ENCODE measurements at regions not wholly inside any gene's neighbourhood (a gene's known extent, or its start where the extent isn't known, plus 50 kb on each side); places are given as distances from the start of the nearest gene placed in this dataset.

GRCh38 chr2:71784734-71785511 lies 331.6 kb downstream of the DYSF start:
- Histone ChIP-seq H3K4me1 (no peaks in the 10 kb centered on the region), H3K27ac (no peak overlapping the region), H3K27me3 (no peaks in the 10 kb centered on the region), H3K4me3 (no peak overlapping the region), H3K36me3 (no peaks in the 10 kb centered on the region), H3K9me3 (no peaks in the 10 kb centered on the region)
- TF ChIP-seq EP300 (IDR thresholded peaks at IDR 0.05) (no peak), POLR2A (IDR thresholded peaks at IDR 0.05) (no peak)
- TF ChIP-seq, protein P1, sequence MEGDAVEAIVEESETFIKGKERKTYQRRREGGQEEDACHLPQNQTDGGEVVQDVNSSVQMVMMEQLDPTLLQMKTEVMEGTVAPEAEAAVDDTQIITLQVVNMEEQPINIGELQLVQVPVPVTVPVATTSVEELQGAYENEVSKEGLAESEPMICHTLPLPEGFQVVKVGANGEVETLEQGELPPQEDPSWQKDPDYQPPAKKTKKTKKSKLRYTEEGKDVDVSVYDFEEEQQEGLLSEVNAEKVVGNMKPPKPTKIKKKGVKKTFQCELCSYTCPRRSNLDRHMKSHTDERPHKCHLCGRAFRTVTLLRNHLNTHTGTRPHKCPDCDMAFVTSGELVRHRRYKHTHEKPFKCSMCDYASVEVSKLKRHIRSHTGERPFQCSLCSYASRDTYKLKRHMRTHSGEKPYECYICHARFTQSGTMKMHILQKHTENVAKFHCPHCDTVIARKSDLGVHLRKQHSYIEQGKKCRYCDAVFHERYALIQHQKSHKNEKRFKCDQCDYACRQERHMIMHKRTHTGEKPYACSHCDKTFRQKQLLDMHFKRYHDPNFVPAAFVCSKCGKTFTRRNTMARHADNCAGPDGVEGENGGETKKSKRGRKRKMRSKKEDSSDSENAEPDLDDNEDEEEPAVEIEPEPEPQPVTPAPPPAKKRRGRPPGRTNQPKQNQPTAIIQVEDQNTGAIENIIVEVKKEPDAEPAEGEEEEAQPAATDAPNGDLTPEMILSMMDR (IDR thresholded peaks at IDR 0.05): no peak
- DNase-seq (ENCODE audit: low spot score in 2 of 2): no peak
- 83 to 88% methylated on average over 8 of the region's 8 CpGs for WGBS, 2 donors

GRCh38 chr2:71783815-71784214 lies 330.5 kb downstream of the DYSF start:
- H3K4me1 ChIP-seq: no peaks in the 10 kb centered on the region
- TF ChIP-seq, protein P1 (IDR thresholded peaks at IDR 0.05): no peak
- TF ChIP-seq EP300 (IDR thresholded peaks at IDR 0.05) (no peak), POLR2A (IDR thresholded peaks at IDR 0.05) (no peak)
- 84 to 88% methylated on average over 4 of the region's 4 CpGs for WGBS, 2 donors
- no peak overlapping the region for H3K4me3 ChIP-seq
- H3K9me3 ChIP-seq: no peaks in the 10 kb centered on the region
- H3K36me3 ChIP-seq: no peaks in the 10 kb centered on the region
- no peak overlapping the region for H3K27ac ChIP-seq
- DNase-seq (ENCODE audit: low spot score in 2 of 2): no peak
- H3K27me3 ChIP-seq: no peaks in the 10 kb centered on the region

DNA sequence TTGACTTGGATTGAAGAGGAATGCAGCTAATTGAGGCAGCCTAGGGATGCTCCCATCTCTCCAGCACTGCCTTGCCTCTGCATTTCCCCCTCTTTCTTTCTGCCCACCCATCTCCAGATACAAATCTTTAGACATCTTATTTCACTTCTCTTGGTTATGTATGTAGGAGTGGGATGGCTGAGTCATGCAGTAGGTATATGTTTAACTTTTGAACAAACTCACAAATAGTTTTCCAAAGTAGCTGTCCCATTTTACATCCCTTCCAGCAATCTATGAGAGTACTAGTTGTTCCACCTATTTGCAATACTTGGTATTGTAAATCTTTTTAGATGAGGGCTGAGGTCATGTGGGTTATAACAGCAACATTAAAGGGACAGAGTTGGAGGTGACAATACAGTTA lies 329.9 kb downstream of the DYSF start:
- H3K27me3 ChIP-seq: no peaks in the 10 kb centered on the region
- DNase-seq (ENCODE audit: low spot score in 2 of 2): no peak
- no peaks in the 10 kb centered on the region for H3K4me1 ChIP-seq
- no peak for TF ChIP-seq EP300 (IDR thresholded peaks at IDR 0.05)
- no peak for TF ChIP-seq POLR2A (IDR thresholded peaks at IDR 0.05)
- TF ChIP-seq, protein P1 (IDR thresholded peaks at IDR 0.05): no peak
- H3K36me3 ChIP-seq: no peaks in the 10 kb centered on the region
- no peak overlapping the region for H3K4me3 ChIP-seq
- H3K9me3 ChIP-seq: no peaks in the 10 kb centered on the region
- no peak overlapping the region for H3K27ac ChIP-seq

DNA sequence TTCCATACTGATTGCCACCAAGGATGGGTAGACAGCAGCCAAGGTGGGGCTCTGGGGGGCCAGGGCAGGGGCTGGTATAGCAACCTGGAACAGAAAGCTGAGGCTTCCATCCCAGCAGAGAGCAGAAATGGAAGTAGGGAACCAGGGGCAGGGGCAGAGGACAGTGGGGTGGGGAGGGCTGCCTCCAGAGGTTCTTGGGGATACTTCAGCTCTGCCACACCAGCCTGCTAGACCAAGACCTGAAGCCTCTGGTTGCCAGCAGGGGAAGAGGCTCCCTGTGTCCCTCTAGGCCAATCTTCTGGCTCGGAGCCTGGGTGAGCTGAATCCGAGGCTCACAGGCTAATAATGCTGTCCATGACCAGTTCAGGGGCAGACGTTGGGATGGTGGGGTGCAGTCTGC lies 329.0 kb downstream of the DYSF start:
- DNase-seq (ENCODE audit: low spot score in 2 of 2): no peak
- no peak for TF ChIP-seq POLR2A (IDR thresholded peaks at IDR 0.05)
- 17% methylated on average over 1 of the region's 3 CpGs; no CpG with 5 or more reads in 1 of the 2 donors for WGBS, 2 donors

DNA sequence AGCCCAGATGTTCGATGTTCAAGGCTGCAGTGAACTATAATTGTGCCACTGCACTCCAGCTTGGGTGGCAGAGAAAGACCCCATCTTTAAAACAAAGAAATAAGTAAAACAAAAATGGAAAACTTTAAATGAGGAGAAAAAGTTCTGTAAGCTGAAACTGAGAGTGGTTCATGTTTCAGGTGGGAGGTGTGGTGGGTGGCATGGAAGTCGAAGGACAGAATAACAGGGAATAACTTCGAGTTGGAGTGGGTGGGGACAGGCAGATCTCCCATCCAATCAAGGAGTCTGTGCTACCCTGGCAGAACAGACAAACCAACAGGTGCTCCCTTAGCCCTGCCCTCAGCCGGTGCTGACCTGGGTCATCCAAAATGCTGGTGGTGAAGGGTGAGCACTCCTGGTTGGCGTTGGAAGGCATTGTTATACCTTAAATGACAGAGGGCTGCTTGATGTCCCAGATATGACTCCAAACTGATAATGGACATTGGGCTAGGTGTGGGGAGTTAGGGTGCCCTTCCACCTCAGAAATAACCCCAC lies 328.4 kb downstream of the DYSF start:
- no peak for DNase-seq (ENCODE audit: low spot score in 2 of 2)
- 83 to 88% methylated on average over 5 of the region's 5 CpGs for WGBS, 2 donors

More for the DNA sequence above, 329.0 kb downstream of the DYSF start:
- no peak overlapping the region for H3K27ac ChIP-seq
- H3K4me1 ChIP-seq: no peaks in the 10 kb centered on the region
- H3K4me3 ChIP-seq: no peak overlapping the region
- H3K9me3 ChIP-seq: no peaks in the 10 kb centered on the region
- H3K27me3 ChIP-seq: no peaks in the 10 kb centered on the region
- H3K36me3 ChIP-seq: no peaks in the 10 kb centered on the region

More for the DNA sequence above, 328.4 kb downstream of the DYSF start:
- no peak overlapping the region for H3K27ac ChIP-seq
- H3K27me3 ChIP-seq: no peaks in the 10 kb centered on the region
- no peaks in the 10 kb centered on the region for H3K9me3 ChIP-seq
- H3K4me1 ChIP-seq: no peaks in the 10 kb centered on the region
- TF ChIP-seq POLR2A (IDR thresholded peaks at IDR 0.05) (no peak), EP300 (IDR thresholded peaks at IDR 0.05) (no peak)
- TF ChIP-seq, protein P1 (IDR thresholded peaks at IDR 0.05): no peak
- H3K36me3 ChIP-seq: no peaks in the 10 kb centered on the region
- no peak overlapping the region for H3K4me3 ChIP-seq

All from tibial nerve (tissue), 4 donors.